PC-9 (cell line): ENCODE measurements at regions not wholly inside any gene's neighbourhood (a gene's known extent, or its start where the extent isn't known, plus 50 kb on each side); places are given as distances from the start of the nearest gene placed in this dataset.

Experiments used
- CTCF ChIP-seq: fragments of 200-600 bp; sonication (generic); conservative IDR thresholded peaks from 2 replicates; pipeline ENCODE4 v1.6.1; 2017; ENCODE audit warnings: mixed run types, antibody characterized with exemption, mild to moderate bottlenecking, moderate library complexity
- EZH2 ChIP-seq: fragments of 200-600 bp; sonication (generic); IDR thresholded peaks from 2 replicates; pipeline ENCODE4 v1.8.0; 2017; ENCODE audit warnings: antibody characterized with exemption, low read depth

- TF ChIP-seq CTCF (no peak), EZH2 (no peak)
Measured at GRCh38 chr4:162988530-162988929, 178.2 kb downstream of the NAF1 start.
